Liver (tissue), 3 donors: ENCODE measurements at regions not wholly inside any gene's neighbourhood (a gene's known extent, or its start where the extent isn't known, plus 50 kb on each side); places are given as distances from the start of the nearest gene placed in this dataset.

Source experiments
- HNF4G ChIP-seq: IDR thresholded peaks from 2 replicates; pipeline ENCODE4 v1.6.1; 2016; ENCODE audit warnings: antibody characterized with exemption
- JUND ChIP-seq, 2 donors: IDR thresholded peaks; 2 replicates each; pipeline ENCODE4 v1.6.1; 2016; ENCODE audit warnings: antibody characterized with exemption in 2 of 2
- YY1 ChIP-seq: IDR thresholded peaks from 2 replicates; pipeline ENCODE4 v1.6.1; 2016; ENCODE audit warnings: antibody characterized with exemption, mild to moderate bottlenecking
- TF ChIP-seq, protein P1 (sequence below): fragments of 150-350 bp; IDR thresholded peaks from 2 replicates; pipeline ENCODE4 v1.5.1; 2017; ENCODE audit warnings: improper control_type of control experiment, low read depth, low read length; ENCODE audit not compliant: missing input control
- donor health status: healthy.
- donor health status: healthy.

GRCh38 chr9:23160491-23160890 is 665.5 kb downstream of the ELAVL2 start:
- TF ChIP-seq, protein P1, sequence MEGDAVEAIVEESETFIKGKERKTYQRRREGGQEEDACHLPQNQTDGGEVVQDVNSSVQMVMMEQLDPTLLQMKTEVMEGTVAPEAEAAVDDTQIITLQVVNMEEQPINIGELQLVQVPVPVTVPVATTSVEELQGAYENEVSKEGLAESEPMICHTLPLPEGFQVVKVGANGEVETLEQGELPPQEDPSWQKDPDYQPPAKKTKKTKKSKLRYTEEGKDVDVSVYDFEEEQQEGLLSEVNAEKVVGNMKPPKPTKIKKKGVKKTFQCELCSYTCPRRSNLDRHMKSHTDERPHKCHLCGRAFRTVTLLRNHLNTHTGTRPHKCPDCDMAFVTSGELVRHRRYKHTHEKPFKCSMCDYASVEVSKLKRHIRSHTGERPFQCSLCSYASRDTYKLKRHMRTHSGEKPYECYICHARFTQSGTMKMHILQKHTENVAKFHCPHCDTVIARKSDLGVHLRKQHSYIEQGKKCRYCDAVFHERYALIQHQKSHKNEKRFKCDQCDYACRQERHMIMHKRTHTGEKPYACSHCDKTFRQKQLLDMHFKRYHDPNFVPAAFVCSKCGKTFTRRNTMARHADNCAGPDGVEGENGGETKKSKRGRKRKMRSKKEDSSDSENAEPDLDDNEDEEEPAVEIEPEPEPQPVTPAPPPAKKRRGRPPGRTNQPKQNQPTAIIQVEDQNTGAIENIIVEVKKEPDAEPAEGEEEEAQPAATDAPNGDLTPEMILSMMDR: no peak
- no peak for TF ChIP-seq HNF4G
- TF ChIP-seq JUND (IDR thresholded peaks at IDR 0.05): no peak
- no peak for TF ChIP-seq YY1
